DND-41 (cell line): ENCODE measurements at regions not wholly inside any gene's neighbourhood (a gene's known extent, or its start where the extent isn't known, plus 50 kb on each side); places are given as distances from the start of the nearest gene placed in this dataset.

Source experiments
- ATAC-seq: fragments of 200-7000 bp; cut with Tn5 transposase; 3 replicates; pipeline ENCODE4 v1.9.1; 2021; ENCODE audit warnings: low read depth; ENCODE audit not compliant: insufficient read depth
- DNase-seq: peaks from one replicate; pipeline ENCODE4 v3.0.0-alpha.2; 2020
- H2AFZ ChIP-seq: 2 replicates; pipeline ENCODE4 v1.6.0; 2012; ENCODE audit warnings: low read depth, low read length
- H3K27ac ChIP-seq: 2 replicates; pipeline ENCODE4 v1.5.1; 2012; ENCODE audit warnings: low read length, inconsistent platforms
- H3K27me3 ChIP-seq: fragments of 200-600 bp; sonication (generic); 2 replicates; pipeline ENCODE4 v1.6.0; 2012; ENCODE audit warnings: low read length, mild to moderate bottlenecking, inconsistent platforms; ENCODE audit not compliant: insufficient read depth, poor library complexity
- H3K36me3 ChIP-seq: 2 replicates; pipeline ENCODE4 v1.5.1; 2012; ENCODE audit warnings: low read length, inconsistent platforms; ENCODE audit not compliant: insufficient read depth
- H3K4me1 ChIP-seq: 2 replicates; pipeline ENCODE4 v1.5.1; 2012; ENCODE audit warnings: mild to moderate bottlenecking, low read length; ENCODE audit not compliant: insufficient read depth
- H3K4me2 ChIP-seq: 2 replicates; pipeline ENCODE4 v1.6.0; 2012; ENCODE audit warnings: mild to moderate bottlenecking, moderate library complexity, low read length, inconsistent platforms; ENCODE audit not compliant: insufficient read depth
- H3K4me3 ChIP-seq, 2 experiments: fragments of 200-600 bp in 1 of 2; shearing (Covaris generic) in 1 of 2; 2 replicates each; pipeline ENCODE4 v1.5.1; 2012 to 2016; ENCODE audit warnings: inconsistent platforms in 2 of 2, low read length in 2 of 2, mild to moderate bottlenecking in 2 of 2, low read depth in 1 of 2, moderate library complexity in 1 of 2
- H3K79me2 ChIP-seq: 2 replicates; pipeline ENCODE4 v1.6.0; 2012; ENCODE audit warnings: low read length, inconsistent platforms; ENCODE audit not compliant: insufficient read depth
- H3K9ac ChIP-seq: 2 replicates; pipeline ENCODE4 v1.6.0; 2012; ENCODE audit warnings: low read depth, mild to moderate bottlenecking, inconsistent platforms, low read length, moderate library complexity
- H3K9me3 ChIP-seq: 2 replicates; pipeline ENCODE4 v1.5.1; 2012; ENCODE audit warnings: low read length, moderate library complexity, mild to moderate bottlenecking, inconsistent platforms; ENCODE audit not compliant: insufficient read depth, severe bottlenecking
- H4K20me1 ChIP-seq: 2 replicates; pipeline ENCODE4 v1.6.0; 2012; ENCODE audit warnings: low read length; ENCODE audit not compliant: insufficient read depth
- EZH2 ChIP-seq: IDR thresholded peaks from 3 replicates; pipeline ENCODE4 v1.6.1; 2012; ENCODE audit warnings: borderline replicate concordance, low read depth, mild to moderate bottlenecking, moderate library complexity, low read length, inconsistent platforms; ENCODE audit not compliant: severe bottlenecking
- TF ChIP-seq, protein P1 (sequence below): IDR thresholded peaks from 2 replicates; pipeline ENCODE4 v1.5.1; 2012; ENCODE audit warnings: borderline replicate concordance, low read length, moderate library complexity, mild to moderate bottlenecking; ENCODE audit not compliant: poor library complexity, severe bottlenecking; ENCODE audit errors: extremely low read depth

- H3K27ac ChIP-seq, result no peak overlapping the region
- H3K36me3 ChIP-seq, result no peaks in the 10 kb centered on the region
- ATAC-seq (no peak), DNase-seq (no peak)
- no peak overlapping the region for H2AFZ ChIP-seq
- no peak overlapping the region for H3K4me3 ChIP-seq
- H3K27me3 ChIP-seq, result no peaks in the 10 kb centered on the region
- H3K9ac ChIP-seq, result no peak overlapping the region
- no peaks in the 10 kb centered on the region for H3K4me1 ChIP-seq
- no peaks in the 10 kb centered on the region for H3K9me3 ChIP-seq
- no peak overlapping the region for H3K4me2 ChIP-seq
- no peak for TF ChIP-seq EZH2
- TF ChIP-seq, protein P1, sequence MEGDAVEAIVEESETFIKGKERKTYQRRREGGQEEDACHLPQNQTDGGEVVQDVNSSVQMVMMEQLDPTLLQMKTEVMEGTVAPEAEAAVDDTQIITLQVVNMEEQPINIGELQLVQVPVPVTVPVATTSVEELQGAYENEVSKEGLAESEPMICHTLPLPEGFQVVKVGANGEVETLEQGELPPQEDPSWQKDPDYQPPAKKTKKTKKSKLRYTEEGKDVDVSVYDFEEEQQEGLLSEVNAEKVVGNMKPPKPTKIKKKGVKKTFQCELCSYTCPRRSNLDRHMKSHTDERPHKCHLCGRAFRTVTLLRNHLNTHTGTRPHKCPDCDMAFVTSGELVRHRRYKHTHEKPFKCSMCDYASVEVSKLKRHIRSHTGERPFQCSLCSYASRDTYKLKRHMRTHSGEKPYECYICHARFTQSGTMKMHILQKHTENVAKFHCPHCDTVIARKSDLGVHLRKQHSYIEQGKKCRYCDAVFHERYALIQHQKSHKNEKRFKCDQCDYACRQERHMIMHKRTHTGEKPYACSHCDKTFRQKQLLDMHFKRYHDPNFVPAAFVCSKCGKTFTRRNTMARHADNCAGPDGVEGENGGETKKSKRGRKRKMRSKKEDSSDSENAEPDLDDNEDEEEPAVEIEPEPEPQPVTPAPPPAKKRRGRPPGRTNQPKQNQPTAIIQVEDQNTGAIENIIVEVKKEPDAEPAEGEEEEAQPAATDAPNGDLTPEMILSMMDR, result no peak
- no peaks in the 10 kb centered on the region for H4K20me1 ChIP-seq
- H3K79me2 ChIP-seq, result no peaks in the 10 kb centered on the region
Measured at GRCh38 chr2:181764095-181764963, 84.0 kb upstream of the NEUROD1 start.

DNA sequence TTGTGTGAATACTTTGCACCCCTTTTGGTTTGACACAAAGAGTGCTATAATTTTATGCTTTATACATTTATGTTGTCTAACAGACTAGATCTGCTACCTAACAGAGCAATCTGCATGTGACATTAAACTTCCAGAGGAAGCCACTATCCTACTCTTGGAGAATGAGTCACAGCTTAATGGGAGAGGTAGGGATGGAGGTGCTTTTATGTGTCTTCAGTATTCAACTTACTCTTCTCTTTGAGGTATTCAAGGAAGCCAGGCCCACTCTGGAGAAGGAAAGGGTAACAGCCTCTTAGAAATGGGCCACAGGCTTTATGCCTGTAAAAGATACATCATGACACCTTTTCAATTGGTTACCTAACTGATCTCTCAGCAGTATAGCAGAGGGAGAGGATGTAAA lies 85.8 kb upstream of the NEUROD1 start:
- Histone ChIP-seq H4K20me1 (no peaks in the 10 kb centered on the region), H3K4me2 (no peak overlapping the region), H3K4me1 (no peaks in the 10 kb centered on the region), H3K27ac (no peak overlapping the region), H3K4me3 (no peak overlapping the region), H3K9me3 (no peaks in the 10 kb centered on the region), H3K36me3 (no peaks in the 10 kb centered on the region), H2AFZ (no peak overlapping the region), H3K9ac (no peak overlapping the region), H3K79me2 (no peaks in the 10 kb centered on the region), H3K27me3 (no peaks in the 10 kb centered on the region)
- DNase-seq, result no peak
- ATAC-seq, result no peak
- TF ChIP-seq, protein P1, result no peak
- TF ChIP-seq EZH2, result no peak

- Histone ChIP-seq H3K4me1 (peaks cover 4% of the 10 kb centered on the region; the same call in 1 of the 2 replicates), H4K20me1 (no peaks in the 10 kb centered on the region), H3K4me2 (no peak overlapping the region), H3K79me2 (no peaks in the 10 kb centered on the region), H3K9ac (no peak overlapping the region), H3K27me3 (no peaks in the 10 kb centered on the region), H3K4me3 (no peak overlapping the region), H2AFZ (no peak overlapping the region), H3K9me3 (no peaks in the 10 kb centered on the region), H3K36me3 (no peaks in the 10 kb centered on the region), H3K27ac (no peak overlapping the region)
- ATAC-seq, result no peak
- no peak for DNase-seq
- TF ChIP-seq EZH2, result no peak
- TF ChIP-seq, protein P1, result no peak
Measured at GRCh38 chr2:181770150-181770549, 89.8 kb upstream of the NEUROD1 start.
